ENCODE measurements at regions not wholly inside any gene's neighbourhood (a gene's known extent, or its start where the extent isn't known, plus 50 kb on each side); places are given as distances from the start of the nearest gene placed in this dataset.

- no peak for DNase-seq (ENCODE audit: low spot score)
Measured at GRCh38 chr6:81694855-81695254, 57.6 kb downstream of the TENT5A start.

GRCh38 chr6:81694207-81694606 lies 58.3 kb downstream of the TENT5A start:
- DNase-seq (ENCODE audit: low spot score), result no peak

- DNase-seq (ENCODE audit: low spot score), result no peak
Measured at GRCh38 chr6:81693266-81693665, 59.2 kb downstream of the TENT5A start.

GRCh38 chr6:81690073-81690472 lies 62.4 kb downstream of the TENT5A start:
- no peak for DNase-seq (ENCODE audit: low spot score)

- no peak for DNase-seq (ENCODE audit: low spot score)
Measured at GRCh38 chr6:81689580-81689979, 62.9 kb downstream of the TENT5A start.

- no peak for DNase-seq (ENCODE audit: low spot score)
Measured at GRCh38 chr6:81683912-81684311, 68.6 kb downstream of the TENT5A start.

GRCh38 chr6:81682858-81683620 lies 69.4 kb downstream of the TENT5A start:
- no peak for DNase-seq (ENCODE audit: low spot score)

GRCh38 chr6:81682235-81682795 lies 70.2 kb downstream of the TENT5A start:
- DNase-seq (ENCODE audit: low spot score), result no peak

- no peak for DNase-seq (ENCODE audit: low spot score)
Measured at GRCh38 chr6:81669445-81669844, 83.0 kb downstream of the TENT5A start.

GRCh38 chr6:81668615-81669047 lies 83.8 kb downstream of the TENT5A start:
- DNase-seq (ENCODE audit: low spot score), result no peak

- no peak for DNase-seq (ENCODE audit: low spot score)
Measured at GRCh38 chr6:81666481-81666880, 86.0 kb downstream of the TENT5A start.

- DNase-seq (ENCODE audit: low spot score), result no peak
Measured at GRCh38 chr6:81656231-81656630, 96.2 kb downstream of the TENT5A start.

- DNase-seq (ENCODE audit: low spot score), result no peak
Measured at GRCh38 chr6:81655696-81656095, 96.8 kb downstream of the TENT5A start.

GRCh38 chr6:81648502-81648901 lies 104.0 kb downstream of the TENT5A start:
- no peak for DNase-seq (ENCODE audit: low spot score)

- DNase-seq (ENCODE audit: low spot score), result no peak
Measured at GRCh38 chr6:81643156-81643555, 109.3 kb downstream of the TENT5A start.

- no peak for DNase-seq (ENCODE audit: low spot score)
Measured at GRCh38 chr6:81640891-81641290, 111.6 kb downstream of the TENT5A start.

GRCh38 chr6:81640126-81640525 lies 112.4 kb downstream of the TENT5A start:
- DNase-seq (ENCODE audit: low spot score), result no peak

- DNase-seq (ENCODE audit: low spot score), result no peak
Measured at GRCh38 chr6:81638366-81638765, 114.1 kb downstream of the TENT5A start.

GRCh38 chr6:81636930-81637568 lies 115.4 kb downstream of the TENT5A start:
- peak; percentile 25 for DNase-seq (ENCODE audit: low spot score)

- DNase-seq (ENCODE audit: low spot score), result no peak
Measured at GRCh38 chr6:81634155-81634880, 118.2 kb downstream of the TENT5A start.

- no peak for DNase-seq (ENCODE audit: low spot score)
Measured at GRCh38 chr6:81633391-81633790, 119.1 kb downstream of the TENT5A start.

- no peak for DNase-seq (ENCODE audit: low spot score)
Measured at GRCh38 chr6:81630719-81631118, 121.8 kb downstream of the TENT5A start.

- DNase-seq (ENCODE audit: low spot score), result no peak
Measured at GRCh38 chr6:81625216-81625615, 127.3 kb downstream of the TENT5A start.

Measured in HuH-7 (cell line).